ENCODE measurements at regions not wholly inside any gene's neighbourhood (a gene's known extent, or its start where the extent isn't known, plus 50 kb on each side); places are given as distances from the start of the nearest gene placed in this dataset.

DNA sequence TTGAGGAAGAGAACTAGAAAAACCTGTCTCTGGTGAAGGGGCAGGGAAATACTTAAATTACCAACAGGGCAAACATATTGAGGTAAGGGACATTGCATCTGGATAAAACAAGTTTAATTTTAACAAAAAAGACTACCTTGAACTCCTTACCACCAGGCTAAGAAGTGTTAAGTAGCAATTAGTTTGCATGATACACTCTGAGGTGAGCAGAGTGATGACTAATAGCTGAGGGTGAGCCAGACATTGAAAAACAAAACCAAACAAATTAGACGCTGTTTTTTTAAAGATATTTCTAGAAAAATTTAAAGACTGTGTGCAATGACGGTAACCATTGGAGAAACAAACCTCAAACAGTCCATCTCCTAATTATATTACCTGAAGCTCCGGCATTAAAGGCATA lies 105.9 kb downstream of the ANKRD7 start:
- peaks cover 8% of the 10 kb centered on the region for H3K4me1 ChIP-seq (ENCODE audit: low read length)
- H3K27ac ChIP-seq (ENCODE audit: low read length), result no peak overlapping the region
- no peak for TF ChIP-seq EZH2phosphoT487 (IDR thresholded peaks at IDR 0.05; ENCODE audit: low read depth)
- TF ChIP-seq, protein P1, sequence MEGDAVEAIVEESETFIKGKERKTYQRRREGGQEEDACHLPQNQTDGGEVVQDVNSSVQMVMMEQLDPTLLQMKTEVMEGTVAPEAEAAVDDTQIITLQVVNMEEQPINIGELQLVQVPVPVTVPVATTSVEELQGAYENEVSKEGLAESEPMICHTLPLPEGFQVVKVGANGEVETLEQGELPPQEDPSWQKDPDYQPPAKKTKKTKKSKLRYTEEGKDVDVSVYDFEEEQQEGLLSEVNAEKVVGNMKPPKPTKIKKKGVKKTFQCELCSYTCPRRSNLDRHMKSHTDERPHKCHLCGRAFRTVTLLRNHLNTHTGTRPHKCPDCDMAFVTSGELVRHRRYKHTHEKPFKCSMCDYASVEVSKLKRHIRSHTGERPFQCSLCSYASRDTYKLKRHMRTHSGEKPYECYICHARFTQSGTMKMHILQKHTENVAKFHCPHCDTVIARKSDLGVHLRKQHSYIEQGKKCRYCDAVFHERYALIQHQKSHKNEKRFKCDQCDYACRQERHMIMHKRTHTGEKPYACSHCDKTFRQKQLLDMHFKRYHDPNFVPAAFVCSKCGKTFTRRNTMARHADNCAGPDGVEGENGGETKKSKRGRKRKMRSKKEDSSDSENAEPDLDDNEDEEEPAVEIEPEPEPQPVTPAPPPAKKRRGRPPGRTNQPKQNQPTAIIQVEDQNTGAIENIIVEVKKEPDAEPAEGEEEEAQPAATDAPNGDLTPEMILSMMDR (IDR thresholded peaks at IDR 0.05; ENCODE audit: low read depth, low read length), result no peak
- H3K79me2 ChIP-seq (ENCODE audit: low read length), result no peaks in the 10 kb centered on the region
- H3K9me3 ChIP-seq (ENCODE audit: insufficient read depth, low read length), result no peaks in the 10 kb centered on the region
- H3K36me3 ChIP-seq (replicated peaks; ENCODE audit: low read depth, low read length), result no peaks in the 10 kb centered on the region
- no peaks in the 10 kb centered on the region for H3K27me3 ChIP-seq (ENCODE audit: low read depth, low read length)
- H3K9ac ChIP-seq (ENCODE audit: low read length), result no peak overlapping the region
- H3K4me3 ChIP-seq (ENCODE audit: low read length), result no peak overlapping the region
- no peak overlapping the region for H2AFZ ChIP-seq (ENCODE audit: low read depth, low read length)
- H3K4me2 ChIP-seq (ENCODE audit: low read length), result no peak overlapping the region
- H4K20me1 ChIP-seq (ENCODE audit: insufficient read depth, low read length), result no peaks in the 10 kb centered on the region

DNA sequence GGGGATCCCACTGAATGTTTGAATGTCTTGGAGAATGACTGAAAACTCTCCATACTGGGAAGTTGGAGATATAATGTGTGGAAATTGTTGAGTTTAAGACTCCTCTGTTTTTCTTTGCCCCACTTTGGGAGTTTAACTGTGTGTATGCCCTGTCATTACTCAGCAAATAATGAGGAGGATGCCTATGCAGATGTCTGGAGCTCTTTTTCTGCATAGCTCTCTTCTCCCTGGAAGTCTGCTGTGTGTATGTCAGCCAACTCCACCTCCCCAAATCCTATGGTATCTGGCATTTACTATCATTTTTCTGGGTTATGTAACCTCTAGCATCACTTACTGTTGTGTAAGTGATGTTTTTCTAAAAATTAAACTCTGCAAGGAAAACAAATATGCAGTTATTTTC lies 122.2 kb downstream of the ANKRD7 start:
- H4K20me1 ChIP-seq (ENCODE audit: insufficient read depth, low read length), result no peaks in the 10 kb centered on the region
- H3K4me3 ChIP-seq (ENCODE audit: low read length), result no peak overlapping the region
- no peak overlapping the region for H3K9ac ChIP-seq (ENCODE audit: low read length)
- peaks cover 6% of the 10 kb centered on the region for H3K36me3 ChIP-seq (replicated peaks; ENCODE audit: low read depth, low read length)
- no peaks in the 10 kb centered on the region for H3K9me3 ChIP-seq (ENCODE audit: insufficient read depth, low read length)
- TF ChIP-seq EZH2phosphoT487 (IDR thresholded peaks at IDR 0.05; ENCODE audit: low read depth), result no peak
- TF ChIP-seq, protein P1 (IDR thresholded peaks at IDR 0.05; ENCODE audit: low read depth, low read length), result no peak
- no peak overlapping the region for H3K27ac ChIP-seq (ENCODE audit: low read length)
- peaks cover 14% of the 10 kb centered on the region for H3K4me1 ChIP-seq (ENCODE audit: low read length)
- H3K4me2 ChIP-seq (ENCODE audit: low read length), result no peak overlapping the region
- no peak overlapping the region for H2AFZ ChIP-seq (ENCODE audit: low read depth, low read length)
- no peaks in the 10 kb centered on the region for H3K27me3 ChIP-seq (ENCODE audit: low read depth, low read length)
- no peaks in the 10 kb centered on the region for H3K79me2 ChIP-seq (ENCODE audit: low read length)

DNA sequence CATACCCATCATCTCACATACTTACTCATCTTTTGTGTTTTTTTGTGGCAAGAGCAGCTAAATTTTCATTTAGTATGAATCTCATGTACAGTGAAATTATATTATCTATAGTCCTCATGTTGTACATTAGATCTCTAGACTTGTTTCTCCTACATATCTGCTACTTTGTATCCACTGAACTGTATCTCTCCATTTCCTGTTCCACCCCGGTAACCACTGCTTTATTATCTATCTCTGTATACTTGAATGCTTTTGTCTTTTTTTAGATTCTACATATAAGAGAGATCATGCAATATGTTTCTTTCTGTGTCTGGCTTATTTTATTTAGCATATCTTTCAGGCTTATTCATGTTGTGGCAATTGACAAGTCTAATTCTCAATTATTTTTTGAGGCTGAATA lies 125.1 kb downstream of the ANKRD7 start:
- Histone ChIP-seq H3K79me2 (ENCODE audit: low read length) (no peaks in the 10 kb centered on the region), H2AFZ (ENCODE audit: low read depth, low read length) (no peak overlapping the region), H3K4me3 (ENCODE audit: low read length) (no peak overlapping the region), H3K36me3 (replicated peaks; ENCODE audit: low read depth, low read length) (peaks cover 6% of the 10 kb centered on the region), H3K9ac (ENCODE audit: low read length) (no peak overlapping the region), H4K20me1 (ENCODE audit: insufficient read depth, low read length) (no peaks in the 10 kb centered on the region), H3K9me3 (ENCODE audit: insufficient read depth, low read length) (no peaks in the 10 kb centered on the region), H3K27ac (ENCODE audit: low read length) (no peak overlapping the region), H3K4me1 (ENCODE audit: low read length) (peaks cover 14% of the 10 kb centered on the region), H3K4me2 (ENCODE audit: low read length) (no peak overlapping the region), H3K27me3 (ENCODE audit: low read depth, low read length) (no peaks in the 10 kb centered on the region)
- TF ChIP-seq EZH2phosphoT487 (IDR thresholded peaks at IDR 0.05; ENCODE audit: low read depth), result no peak
- TF ChIP-seq, protein P1 (IDR thresholded peaks at IDR 0.05; ENCODE audit: low read depth, low read length), result no peak

DNA sequence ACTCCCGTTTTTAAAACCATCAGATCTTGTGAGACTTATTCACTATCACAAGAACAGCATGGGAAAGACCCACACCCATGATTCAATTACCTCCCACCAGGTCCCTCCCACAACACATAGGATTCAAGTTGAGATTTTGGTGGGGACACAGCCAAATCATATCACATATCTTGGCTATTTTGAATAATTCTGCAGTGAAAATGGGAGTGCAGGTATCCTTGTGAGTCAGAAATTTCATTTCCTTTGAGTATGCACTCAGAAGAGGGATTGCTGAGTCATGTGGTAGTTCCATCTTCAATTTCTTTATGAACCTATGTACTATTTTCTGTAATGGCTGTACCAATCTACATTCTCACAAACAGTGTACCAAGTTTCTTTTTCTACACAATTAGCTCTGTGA lies 125.8 kb downstream of the ANKRD7 start:
- Histone ChIP-seq H3K4me3 (ENCODE audit: low read length) (no peak overlapping the region), H3K4me1 (ENCODE audit: low read length) (peaks cover 14% of the 10 kb centered on the region), H3K79me2 (ENCODE audit: low read length) (no peaks in the 10 kb centered on the region), H3K9ac (ENCODE audit: low read length) (no peak overlapping the region), H3K27ac (ENCODE audit: low read length) (peak overlapping the region; percentile 4; the same call in 1 of the 2 replicates), H3K9me3 (ENCODE audit: insufficient read depth, low read length) (no peaks in the 10 kb centered on the region), H3K4me2 (ENCODE audit: low read length) (no peak overlapping the region), H3K36me3 (replicated peaks; ENCODE audit: low read depth, low read length) (peaks cover 6% of the 10 kb centered on the region), H3K27me3 (ENCODE audit: low read depth, low read length) (no peaks in the 10 kb centered on the region), H4K20me1 (ENCODE audit: insufficient read depth, low read length) (no peaks in the 10 kb centered on the region), H2AFZ (ENCODE audit: low read depth, low read length) (no peak overlapping the region)
- TF ChIP-seq EZH2phosphoT487 (IDR thresholded peaks at IDR 0.05; ENCODE audit: low read depth), result no peak
- TF ChIP-seq, protein P1 (IDR thresholded peaks at IDR 0.05; ENCODE audit: low read depth, low read length), result no peak

All from OCI-LY3 (cell line).